RPMI7951 (cell line): ENCODE measurements at regions not wholly inside any gene's neighbourhood (a gene's known extent, or its start where the extent isn't known, plus 50 kb on each side); places are given as distances from the start of the nearest gene placed in this dataset.
"Not testable (repeated sequence)": the region's sequence is repeated elsewhere in the genome, so short reads cannot be mapped to it uniquely, and the experiment has no call there.

Experiments used
- DNase-seq: peaks from one replicate; pipeline ENCODE4 v3.0.0-alpha.2; 2012; ENCODE audit warnings: low read depth

DNA sequence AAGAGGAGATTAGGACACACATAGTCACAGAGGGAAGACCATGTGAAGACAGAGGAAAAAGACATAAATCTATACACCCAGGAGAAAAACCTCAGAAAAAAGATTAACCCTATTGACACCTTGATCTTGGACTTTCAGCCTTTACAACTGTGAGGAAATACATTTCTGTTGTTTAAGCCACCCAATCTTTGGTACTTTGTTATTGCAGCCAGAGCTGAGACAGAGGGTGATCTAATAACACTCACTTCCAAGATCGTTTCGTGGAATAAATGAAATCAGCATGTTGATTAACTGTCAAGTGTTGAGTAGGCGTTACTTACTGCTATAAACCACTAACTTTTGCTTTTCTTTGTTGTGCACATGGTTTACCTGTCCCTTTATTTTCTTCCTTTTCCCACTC, 361.2 kb upstream of the RIOK2 start:
- no peak for DNase-seq

GRCh38 chr5:97544678-97545077, 361.6 kb upstream of the RIOK2 start:
- no peak for DNase-seq

- DNase-seq: no peak
Observed at GRCh38 chr5:97545446-97545845, 362.4 kb upstream of the RIOK2 start.

DNA sequence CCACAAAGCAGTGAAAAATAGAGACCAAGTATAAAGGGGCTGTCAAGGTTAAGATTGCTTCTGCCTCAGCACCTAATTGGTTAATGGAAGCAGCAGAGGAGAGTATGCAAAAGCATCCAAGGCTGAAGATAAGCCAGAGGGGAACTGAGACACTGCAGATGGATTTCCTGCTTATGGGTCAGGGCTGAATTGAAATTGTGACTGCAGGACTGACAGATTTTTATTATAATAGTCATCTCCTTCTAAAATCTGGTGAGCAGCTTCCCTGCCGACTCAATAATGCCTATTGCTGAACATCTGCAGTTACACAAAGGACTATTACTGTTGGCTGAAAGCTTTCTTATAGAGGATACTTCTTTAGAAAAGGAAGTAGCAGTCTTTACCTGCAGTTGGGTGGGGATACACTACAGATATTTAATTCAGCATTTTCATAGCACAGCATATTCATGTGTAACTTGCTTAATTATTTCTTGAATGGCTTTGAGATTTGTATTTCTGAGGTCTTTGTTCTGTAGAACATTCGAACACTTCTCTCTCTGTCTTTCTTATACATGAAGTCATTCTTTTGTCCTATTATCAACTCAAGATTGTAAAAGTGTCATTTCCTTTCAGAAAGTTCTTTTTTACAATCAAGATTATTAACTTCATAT, 363.0 kb upstream of the RIOK2 start:
- no peak for DNase-seq

- no peak for DNase-seq
Observed at GRCh38 chr5:97547430-97547829, 364.4 kb upstream of the RIOK2 start.

DNA sequence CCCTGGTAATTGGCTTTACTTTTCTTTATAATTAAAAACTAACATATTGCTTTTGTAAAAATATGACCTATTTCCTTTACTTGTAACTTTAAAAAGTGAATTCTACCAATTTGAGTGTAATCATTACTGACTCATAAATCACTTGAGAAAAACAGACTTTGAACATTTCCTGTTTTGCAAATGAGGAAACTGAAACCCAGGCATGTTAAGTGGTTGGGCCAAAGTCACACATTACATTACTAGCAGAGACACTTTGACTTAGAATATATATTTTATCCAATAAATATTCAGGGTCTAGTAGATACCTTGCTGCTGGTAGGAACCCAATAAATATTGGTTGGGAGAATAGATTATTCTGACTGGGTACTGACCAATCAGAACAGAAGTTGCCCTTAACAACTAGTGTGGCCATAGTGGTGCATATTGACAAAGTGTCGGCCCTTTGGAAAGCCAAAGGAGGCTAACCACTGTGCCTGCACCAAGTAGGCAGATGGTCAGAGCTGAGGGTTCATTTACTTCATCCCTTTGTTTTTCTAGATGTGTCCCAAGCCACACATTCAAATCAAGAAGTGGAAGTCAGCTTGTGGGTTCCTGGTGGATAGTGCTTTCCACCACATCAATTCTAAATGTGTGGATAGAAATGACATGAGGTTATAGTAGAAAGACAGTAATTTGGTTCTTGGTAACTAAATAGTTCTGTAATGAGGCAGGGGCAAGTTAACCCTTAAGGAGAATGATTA, 365.1 kb upstream of the RIOK2 start:
- DNase-seq: no peak

DNA sequence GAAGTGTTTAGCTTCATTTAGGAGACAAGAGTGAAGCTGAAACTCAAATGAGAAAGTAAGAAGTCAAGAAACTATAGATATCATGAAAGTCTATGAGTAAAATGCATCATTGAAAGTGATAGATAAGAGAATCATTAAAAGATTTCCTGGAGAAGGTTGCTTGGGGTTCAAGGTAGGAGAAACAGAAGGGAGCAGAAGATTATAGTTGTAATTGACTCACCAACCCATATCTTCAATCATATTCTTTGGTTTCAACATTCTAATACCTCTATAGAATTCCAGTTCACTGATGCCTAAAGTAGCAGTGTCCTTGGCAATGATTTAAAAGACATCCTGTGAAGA, 365.7 kb upstream of the RIOK2 start:
- no peak for DNase-seq

- DNase-seq: no peak
Observed at GRCh38 chr5:97549496-97549895, 366.4 kb upstream of the RIOK2 start.

GRCh38 chr5:97550164-97550563, 367.1 kb upstream of the RIOK2 start:
- DNase-seq: peak; percentile 7

GRCh38 chr5:97550818-97551217, 367.8 kb upstream of the RIOK2 start:
- no peak for DNase-seq

- no peak for DNase-seq
Observed at GRCh38 chr5:97553604-97554452, 370.8 kb upstream of the RIOK2 start.

- no peak for DNase-seq
Observed at GRCh38 chr5:97554977-97555643, 372.1 kb upstream of the RIOK2 start.

GRCh38 chr5:97555644-97555981, 372.6 kb upstream of the RIOK2 start:
- no peak for DNase-seq

- no peak for DNase-seq
Observed at GRCh38 chr5:97559827-97560598, 377.0 kb upstream of the RIOK2 start.

DNA sequence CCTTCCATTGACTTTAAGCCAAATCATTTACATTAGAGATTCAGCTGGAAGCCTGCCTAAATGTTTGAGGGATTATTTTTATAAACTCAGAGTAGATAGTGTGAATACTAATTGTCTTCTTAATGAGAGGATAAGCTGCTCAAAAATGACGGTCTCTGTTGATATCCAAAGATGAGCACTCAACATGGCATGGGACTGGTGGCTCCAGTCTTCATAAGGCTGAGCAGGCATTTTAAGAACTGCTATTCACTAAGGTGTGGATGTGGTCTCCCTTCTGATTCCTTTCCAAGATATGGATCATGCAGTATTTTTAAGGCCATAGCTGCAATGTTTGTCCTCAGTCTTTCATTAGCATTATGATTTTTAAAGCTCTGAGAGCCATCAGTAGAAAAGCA, 377.5 kb upstream of the RIOK2 start:
- no peak for DNase-seq

- DNase-seq: no peak
Observed at GRCh38 chr5:97563050-97563657, 380.1 kb upstream of the RIOK2 start.

GRCh38 chr5:97568382-97568781, 385.3 kb upstream of the RIOK2 start:
- DNase-seq: no peak

- DNase-seq: no peak
Observed at GRCh38 chr5:97570242-97570641, 387.2 kb upstream of the RIOK2 start.

DNA sequence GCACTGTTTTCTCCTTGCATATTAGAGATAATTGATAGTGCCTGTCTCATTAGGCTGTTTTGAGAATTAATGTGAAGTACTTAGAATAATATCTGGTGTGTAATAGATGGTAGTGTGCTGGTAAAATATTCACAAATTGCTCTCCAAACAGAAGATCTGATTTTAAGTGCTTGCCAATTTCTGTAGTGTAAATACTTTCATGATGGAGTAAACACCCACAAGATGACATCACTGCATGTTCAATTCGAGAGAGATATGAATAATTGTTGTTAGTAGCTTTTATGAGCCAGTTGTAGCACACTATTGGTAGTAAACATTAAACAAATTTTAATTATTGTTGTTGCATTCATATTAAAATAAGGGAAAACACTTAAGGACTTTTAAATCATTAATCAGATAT, 392.3 kb upstream of the RIOK2 start:
- DNase-seq: no peak

- DNase-seq: no peak
Observed at GRCh38 chr5:97576956-97577355, 393.9 kb upstream of the RIOK2 start.

GRCh38 chr5:97579977-97580376, 396.9 kb upstream of the RIOK2 start:
- not testable (repeated sequence) for DNase-seq
